ENCODE measurements at regions not wholly inside any gene's neighbourhood (a gene's known extent, or its start where the extent isn't known, plus 50 kb on each side); places are given as distances from the start of the nearest gene placed in this dataset.

GRCh38 chr18:40037356-40037755, 1917.7 kb upstream of the PIK3C3 start:
- TF ChIP-seq, protein P1, sequence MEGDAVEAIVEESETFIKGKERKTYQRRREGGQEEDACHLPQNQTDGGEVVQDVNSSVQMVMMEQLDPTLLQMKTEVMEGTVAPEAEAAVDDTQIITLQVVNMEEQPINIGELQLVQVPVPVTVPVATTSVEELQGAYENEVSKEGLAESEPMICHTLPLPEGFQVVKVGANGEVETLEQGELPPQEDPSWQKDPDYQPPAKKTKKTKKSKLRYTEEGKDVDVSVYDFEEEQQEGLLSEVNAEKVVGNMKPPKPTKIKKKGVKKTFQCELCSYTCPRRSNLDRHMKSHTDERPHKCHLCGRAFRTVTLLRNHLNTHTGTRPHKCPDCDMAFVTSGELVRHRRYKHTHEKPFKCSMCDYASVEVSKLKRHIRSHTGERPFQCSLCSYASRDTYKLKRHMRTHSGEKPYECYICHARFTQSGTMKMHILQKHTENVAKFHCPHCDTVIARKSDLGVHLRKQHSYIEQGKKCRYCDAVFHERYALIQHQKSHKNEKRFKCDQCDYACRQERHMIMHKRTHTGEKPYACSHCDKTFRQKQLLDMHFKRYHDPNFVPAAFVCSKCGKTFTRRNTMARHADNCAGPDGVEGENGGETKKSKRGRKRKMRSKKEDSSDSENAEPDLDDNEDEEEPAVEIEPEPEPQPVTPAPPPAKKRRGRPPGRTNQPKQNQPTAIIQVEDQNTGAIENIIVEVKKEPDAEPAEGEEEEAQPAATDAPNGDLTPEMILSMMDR (conservative IDR thresholded peaks at IDR 0.05; ENCODE audit: low read length): no peak
- no peak for TF ChIP-seq EZH2phosphoT487 (IDR thresholded peaks at IDR 0.05; ENCODE audit: borderline replicate concordance, low read depth, low read length)
